ENCODE measurements at regions not wholly inside any gene's neighbourhood (a gene's known extent, or its start where the extent isn't known, plus 50 kb on each side); places are given as distances from the start of the nearest gene placed in this dataset.

GRCh38 chr20:60431349-60431748, 473.1 kb downstream of the CDH26 start:
- no peak overlapping the region for H2AFZ ChIP-seq (ENCODE audit: low read depth, low read length, severe bottlenecking)
- no peaks in the 10 kb centered on the region for H3K79me2 ChIP-seq (ENCODE audit: insufficient read depth, low read length)
- H3K27me3 ChIP-seq (ENCODE audit: low read length), result no peaks in the 10 kb centered on the region
- TF ChIP-seq CTCF (IDR thresholded peaks at IDR 0.05; ENCODE audit: insufficient read depth, low read length, poor library complexity, severe bottlenecking) (no peak), EZH2phosphoT487 (conservative IDR thresholded peaks at IDR 0.05; ENCODE audit: low read length) (no peak)
- H3K4me3 ChIP-seq (ENCODE audit: insufficient read depth, low read length, poor library complexity, severe bottlenecking), result no peak overlapping the region
- H3F3A ChIP-seq (ENCODE audit: insufficient read depth), result no peaks in the 10 kb centered on the region
- no peak overlapping the region for H3K9ac ChIP-seq (ENCODE audit: low read length)
- no peak overlapping the region for H3K27ac ChIP-seq (ENCODE audit: low read depth, low read length)
- H3K36me3 ChIP-seq (ENCODE audit: low read length), result no peaks in the 10 kb centered on the region
- no peaks in the 10 kb centered on the region for H3K9me2 ChIP-seq (replicated peaks; ENCODE audit: insufficient read depth, low read length)
- H4K20me1 ChIP-seq (ENCODE audit: low read depth, low read length), result no peaks in the 10 kb centered on the region
- no peaks in the 10 kb centered on the region for H3K9me3 ChIP-seq (ENCODE audit: insufficient read depth, low read length)
- H3K4me2 ChIP-seq (ENCODE audit: low read depth, low read length, poor library complexity, severe bottlenecking), result no peak overlapping the region

GRCh38 chr20:60437418-60437817, 479.2 kb downstream of the CDH26 start:
- Histone ChIP-seq H3K36me3 (ENCODE audit: low read length) (no peaks in the 10 kb centered on the region), H3K27me3 (ENCODE audit: low read length) (no peaks in the 10 kb centered on the region), H3K9ac (ENCODE audit: low read length) (no peak overlapping the region), H3K9me2 (replicated peaks; ENCODE audit: insufficient read depth, low read length) (no peaks in the 10 kb centered on the region), H3K9me3 (ENCODE audit: insufficient read depth, low read length) (no peaks in the 10 kb centered on the region), H3K4me3 (ENCODE audit: insufficient read depth, low read length, poor library complexity, severe bottlenecking) (no peak overlapping the region), H4K20me1 (ENCODE audit: low read depth, low read length) (no peaks in the 10 kb centered on the region), H3K79me2 (ENCODE audit: insufficient read depth, low read length) (no peaks in the 10 kb centered on the region), H3F3A (ENCODE audit: insufficient read depth) (no peaks in the 10 kb centered on the region), H3K4me2 (ENCODE audit: low read depth, low read length, poor library complexity, severe bottlenecking) (no peak overlapping the region), H3K27ac (ENCODE audit: low read depth, low read length) (no peak overlapping the region), H2AFZ (ENCODE audit: low read depth, low read length, severe bottlenecking) (no peak overlapping the region)
- TF ChIP-seq CTCF (IDR thresholded peaks at IDR 0.05; ENCODE audit: insufficient read depth, low read length, poor library complexity, severe bottlenecking) (no peak), EZH2phosphoT487 (conservative IDR thresholded peaks at IDR 0.05; ENCODE audit: low read length) (no peak)

- TF ChIP-seq CTCF (IDR thresholded peaks at IDR 0.05; ENCODE audit: insufficient read depth, low read length, poor library complexity, severe bottlenecking), result no peak
- TF ChIP-seq EZH2phosphoT487 (conservative IDR thresholded peaks at IDR 0.05; ENCODE audit: low read length), result no peak
- Histone ChIP-seq H3K9ac (ENCODE audit: low read length) (no peak overlapping the region), H2AFZ (ENCODE audit: low read depth, low read length, severe bottlenecking) (no peak overlapping the region), H3K4me3 (ENCODE audit: insufficient read depth, low read length, poor library complexity, severe bottlenecking) (no peak overlapping the region), H3K9me3 (ENCODE audit: insufficient read depth, low read length) (no peaks in the 10 kb centered on the region), H3K36me3 (ENCODE audit: low read length) (no peaks in the 10 kb centered on the region), H3K27me3 (ENCODE audit: low read length) (no peaks in the 10 kb centered on the region), H3K79me2 (ENCODE audit: insufficient read depth, low read length) (no peaks in the 10 kb centered on the region), H3K4me2 (ENCODE audit: low read depth, low read length, poor library complexity, severe bottlenecking) (no peak overlapping the region), H3F3A (ENCODE audit: insufficient read depth) (no peaks in the 10 kb centered on the region), H4K20me1 (ENCODE audit: low read depth, low read length) (no peaks in the 10 kb centered on the region), H3K9me2 (replicated peaks; ENCODE audit: insufficient read depth, low read length) (no peaks in the 10 kb centered on the region), H3K27ac (ENCODE audit: low read depth, low read length) (no peak overlapping the region)
These were observed 488.3 kb downstream of the CDH26 start for GRCh38 chr20:60446267-60447111.
